Neutrophil (primary cell): ENCODE measurements at regions not wholly inside any gene's neighbourhood (a gene's known extent, or its start where the extent isn't known, plus 50 kb on each side); places are given as distances from the start of the nearest gene placed in this dataset.

Source experiments
- H3K27ac ChIP-seq: fragments of 200-600 bp; sonication (generic); 2 replicates; pipeline ENCODE4 v1.5.1; 2016; ENCODE audit warnings: mild to moderate bottlenecking, moderate library complexity
- H3K27me3 ChIP-seq: fragments of 200-600 bp; sonication (generic); 2 replicates; pipeline ENCODE4 v1.6.0; 2016; ENCODE audit warnings: mild to moderate bottlenecking
- H3K36me3 ChIP-seq: fragments of 200-600 bp; sonication (generic); 2 replicates; pipeline ENCODE4 v1.5.1; 2017
- H3K4me1 ChIP-seq, 2 experiments: fragments of 200-600 bp in 1 of 2; sonication (generic) in 1 of 2; 1 replicate in 1 of 2; 2 replicates in 1 of 2; pipeline versions ENCODE4 v1.5.1 to v1.6.1; 2013 to 2016; ENCODE audit warnings: low read depth in 1 of 2, low read length in 1 of 2, mild to moderate bottlenecking in 1 of 2, moderate library complexity in 1 of 2; ENCODE audit not compliant: control insufficient read depth in 1 of 2, insufficient read depth in 1 of 2
- H3K4me3 ChIP-seq, 2 experiments: fragments of 200-600 bp in 1 of 2; sonication (generic) in 1 of 2; 1 replicate in 1 of 2; 2 replicates in 1 of 2; pipeline ENCODE4 v1.5.1; 2013 to 2016; ENCODE audit warnings: low read depth in 1 of 2, low read length in 1 of 2, mild to moderate bottlenecking in 1 of 2, moderate library complexity in 1 of 2
- H3K9me3 ChIP-seq: fragments of 200-600 bp; sonication (generic); 2 replicates; pipeline ENCODE4 v1.5.1; 2016
- TF ChIP-seq, protein P1 (sequence below): fragments of 200-600 bp; sonication (generic); IDR thresholded peaks from 2 replicates; pipeline ENCODE4 v1.5.1; 2016; ENCODE audit warnings: antibody characterized with exemption

DNA sequence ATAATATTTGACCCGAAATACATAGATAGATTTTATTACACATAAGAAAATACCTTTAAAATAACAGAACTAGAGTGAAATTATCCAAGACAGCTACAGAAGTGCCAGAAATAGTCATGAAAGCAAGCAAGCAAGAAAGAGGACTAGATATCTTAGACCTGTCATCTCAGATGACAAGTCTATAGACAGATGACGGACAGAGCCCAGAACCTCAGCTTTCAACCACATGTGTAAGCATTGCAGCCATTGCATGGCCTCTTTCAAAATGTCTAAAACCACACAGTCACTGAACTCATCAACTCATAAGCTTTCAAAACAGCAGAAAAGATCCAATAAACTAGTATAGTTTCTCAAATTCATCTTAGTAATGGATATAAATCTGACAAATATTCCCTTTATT is 59.8 kb upstream of the FHIT start:
- no peaks in the 10 kb centered on the region for H3K36me3 ChIP-seq
- peaks cover 9% of the 10 kb centered on the region for H3K27me3 ChIP-seq
- TF ChIP-seq, protein P1, sequence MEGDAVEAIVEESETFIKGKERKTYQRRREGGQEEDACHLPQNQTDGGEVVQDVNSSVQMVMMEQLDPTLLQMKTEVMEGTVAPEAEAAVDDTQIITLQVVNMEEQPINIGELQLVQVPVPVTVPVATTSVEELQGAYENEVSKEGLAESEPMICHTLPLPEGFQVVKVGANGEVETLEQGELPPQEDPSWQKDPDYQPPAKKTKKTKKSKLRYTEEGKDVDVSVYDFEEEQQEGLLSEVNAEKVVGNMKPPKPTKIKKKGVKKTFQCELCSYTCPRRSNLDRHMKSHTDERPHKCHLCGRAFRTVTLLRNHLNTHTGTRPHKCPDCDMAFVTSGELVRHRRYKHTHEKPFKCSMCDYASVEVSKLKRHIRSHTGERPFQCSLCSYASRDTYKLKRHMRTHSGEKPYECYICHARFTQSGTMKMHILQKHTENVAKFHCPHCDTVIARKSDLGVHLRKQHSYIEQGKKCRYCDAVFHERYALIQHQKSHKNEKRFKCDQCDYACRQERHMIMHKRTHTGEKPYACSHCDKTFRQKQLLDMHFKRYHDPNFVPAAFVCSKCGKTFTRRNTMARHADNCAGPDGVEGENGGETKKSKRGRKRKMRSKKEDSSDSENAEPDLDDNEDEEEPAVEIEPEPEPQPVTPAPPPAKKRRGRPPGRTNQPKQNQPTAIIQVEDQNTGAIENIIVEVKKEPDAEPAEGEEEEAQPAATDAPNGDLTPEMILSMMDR = no peak

DNA sequence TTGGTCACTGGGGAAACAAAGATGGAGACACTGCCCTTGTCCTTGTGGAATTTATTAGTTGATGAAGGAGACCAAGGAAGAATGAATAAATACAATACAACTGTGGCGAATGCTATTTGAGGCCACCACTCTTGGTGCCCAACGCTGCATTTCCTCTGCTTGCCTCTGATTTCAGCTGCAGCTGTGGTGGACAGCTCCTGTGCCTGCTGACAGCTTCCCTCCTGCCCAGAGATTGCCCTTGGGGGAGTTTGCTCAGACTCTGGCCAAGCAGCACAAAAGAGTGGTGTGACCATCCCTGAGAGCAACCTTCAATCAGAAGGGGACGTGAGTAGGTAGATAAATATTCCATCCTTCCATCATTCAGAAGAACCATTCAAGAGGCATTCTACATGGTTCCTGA is 64.6 kb upstream of the FHIT start:
- peaks cover 18% of the 10 kb centered on the region for H3K27me3 ChIP-seq
- H3K9me3 ChIP-seq = no peaks in the 10 kb centered on the region
- no peak overlapping the region for H3K4me3 ChIP-seq
- H3K27ac ChIP-seq = no peak overlapping the region
- H3K36me3 ChIP-seq = no peaks in the 10 kb centered on the region
- no peaks in the 10 kb centered on the region for H3K4me1 ChIP-seq
- TF ChIP-seq, protein P1 = no peak

More for the DNA sequence above, 59.8 kb upstream of the FHIT start:
- Histone ChIP-seq H3K4me1 (no peaks in the 10 kb centered on the region), H3K4me3 (no peak overlapping the region), H3K27ac (no peak overlapping the region), H3K9me3 (no peaks in the 10 kb centered on the region)

DNA sequence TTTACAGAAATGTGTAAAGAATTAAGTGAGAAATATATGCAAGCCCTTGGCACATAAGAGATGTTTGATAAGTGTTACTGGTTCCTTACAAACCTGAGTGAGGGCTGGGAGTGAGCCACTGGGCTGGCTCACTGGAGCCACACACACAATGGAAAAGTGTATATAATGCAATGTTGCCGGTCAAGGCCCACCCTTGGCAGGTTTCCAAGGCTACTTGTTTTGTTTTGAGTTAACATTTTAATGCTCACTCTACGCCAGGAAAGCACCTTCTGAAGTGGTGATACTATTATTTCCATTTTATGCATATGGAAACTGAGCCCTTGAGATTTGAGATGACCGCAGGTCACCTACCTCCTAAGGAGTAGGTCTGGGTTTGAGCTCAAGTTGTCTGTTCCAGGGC is 71.8 kb upstream of the FHIT start:
- H3K9me3 ChIP-seq = no peaks in the 10 kb centered on the region
- no peak overlapping the region for H3K27ac ChIP-seq
- H3K4me1 ChIP-seq = no peaks in the 10 kb centered on the region
- H3K4me3 ChIP-seq = no peak overlapping the region
- H3K27me3 ChIP-seq = no peaks in the 10 kb centered on the region
- TF ChIP-seq, protein P1 = no peak
- no peaks in the 10 kb centered on the region for H3K36me3 ChIP-seq

DNA sequence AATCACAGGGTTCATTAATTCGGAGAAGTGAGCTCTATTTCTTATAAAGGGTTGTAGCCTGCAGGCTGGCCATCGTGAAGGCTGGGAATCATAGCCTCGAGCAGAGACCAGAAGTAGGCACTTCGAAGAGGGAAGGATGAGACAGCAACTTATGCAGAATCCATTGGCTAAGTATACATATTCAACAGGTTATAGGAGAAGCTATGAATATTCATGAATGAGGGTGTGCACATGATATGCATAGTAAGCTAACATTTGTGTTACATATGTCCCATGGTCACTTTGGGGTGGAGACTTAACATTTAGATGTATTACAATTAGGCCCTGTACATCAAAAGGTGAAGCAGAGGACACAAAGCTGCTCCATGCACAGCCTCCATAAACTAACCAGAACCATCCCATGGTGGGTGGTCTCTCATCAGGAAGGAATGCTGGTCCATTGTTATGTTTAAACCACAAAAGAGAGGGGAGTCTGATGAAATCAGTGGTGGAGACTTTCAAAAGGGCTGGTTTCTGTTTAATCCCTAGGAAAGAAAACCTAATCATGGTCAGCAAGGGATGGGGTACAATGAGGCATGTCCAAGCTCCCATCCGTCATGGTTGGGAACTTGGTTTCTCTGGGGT is 80.8 kb upstream of the FHIT start:
- H3K27ac ChIP-seq = no peak overlapping the region
- TF ChIP-seq, protein P1 = no peak
- H3K4me3 ChIP-seq = no peak overlapping the region
- H3K27me3 ChIP-seq = no peaks in the 10 kb centered on the region
- no peaks in the 10 kb centered on the region for H3K9me3 ChIP-seq
- no peaks in the 10 kb centered on the region for H3K36me3 ChIP-seq
- H3K4me1 ChIP-seq = no peaks in the 10 kb centered on the region

DNA sequence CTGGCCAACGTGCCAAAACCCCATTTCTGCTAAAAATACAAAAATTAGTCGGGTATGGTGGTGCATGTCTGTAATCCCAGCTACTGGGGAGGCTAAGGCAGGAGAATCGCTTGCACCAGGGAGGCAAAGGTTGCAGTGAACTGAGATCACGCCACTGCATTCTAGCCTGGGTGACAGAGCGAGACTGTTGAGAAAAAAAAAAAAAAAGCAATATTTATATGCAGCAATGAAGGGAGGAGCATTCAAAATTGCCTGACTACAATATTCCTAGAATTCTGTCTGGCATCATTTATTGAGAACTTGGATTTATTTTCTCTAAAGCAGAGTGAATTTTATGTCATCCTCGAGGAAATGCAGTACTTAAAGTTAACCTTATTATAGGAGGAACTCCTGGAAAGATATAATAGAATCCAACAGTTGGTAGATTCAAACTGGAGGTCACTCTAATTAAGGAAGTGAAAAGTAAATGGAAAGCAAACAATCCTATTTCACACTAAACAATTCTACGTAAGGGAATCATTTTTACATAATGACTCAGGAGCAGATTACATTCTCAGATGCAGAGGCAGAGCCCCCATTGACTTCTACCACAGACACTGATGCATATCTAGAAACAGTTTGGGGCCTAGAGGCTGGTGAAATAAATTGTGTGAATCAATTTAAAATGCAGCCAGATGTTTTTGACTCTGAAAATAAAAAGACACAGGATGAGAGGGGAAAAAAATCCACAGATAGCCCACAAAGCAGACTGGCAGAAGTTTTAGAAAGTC is 82.1 kb upstream of the FHIT start:
- no peaks in the 10 kb centered on the region for H3K27me3 ChIP-seq
- no peaks in the 10 kb centered on the region for H3K4me1 ChIP-seq
- no peaks in the 10 kb centered on the region for H3K36me3 ChIP-seq
- no peaks in the 10 kb centered on the region for H3K9me3 ChIP-seq
- TF ChIP-seq, protein P1 = no peak
- H3K4me3 ChIP-seq = no peak overlapping the region
- no peak overlapping the region for H3K27ac ChIP-seq
